Kidney glomerular epithelial cell (primary cell): ENCODE measurements at regions not wholly inside any gene's neighbourhood (a gene's known extent, or its start where the extent isn't known, plus 50 kb on each side); places are given as distances from the start of the nearest gene placed in this dataset.
"Not testable (repeated sequence)": the region's sequence is repeated elsewhere in the genome, so short reads cannot be mapped to it uniquely, and the experiment has no call there.

Experiments used
- DNase-seq: peaks from one replicate; lab custom pipeline; 2025; lab: John Stamatoyannopoulos, UW

DNA sequence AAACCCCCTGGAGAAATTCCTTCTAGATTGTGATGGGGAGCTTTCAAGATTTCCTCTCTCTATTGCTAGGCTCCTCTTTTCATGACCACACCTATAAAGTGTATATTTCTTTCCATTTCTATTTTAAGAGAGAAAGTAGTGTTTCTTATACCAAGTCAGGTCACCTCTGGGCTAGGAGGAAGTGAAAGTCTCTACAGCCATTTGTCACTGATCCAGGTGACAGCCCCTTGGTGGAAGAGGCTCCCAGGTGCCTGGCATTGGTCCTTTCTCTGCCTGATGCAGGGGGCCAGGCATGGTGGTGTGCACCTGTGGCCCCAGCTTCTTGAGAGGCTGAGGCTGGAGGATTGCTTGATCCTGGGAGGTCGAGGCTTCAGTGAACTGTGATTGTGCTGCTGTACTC, 64.7 kb downstream of the DHCR7 start:
- DNase-seq: no peak

DNA sequence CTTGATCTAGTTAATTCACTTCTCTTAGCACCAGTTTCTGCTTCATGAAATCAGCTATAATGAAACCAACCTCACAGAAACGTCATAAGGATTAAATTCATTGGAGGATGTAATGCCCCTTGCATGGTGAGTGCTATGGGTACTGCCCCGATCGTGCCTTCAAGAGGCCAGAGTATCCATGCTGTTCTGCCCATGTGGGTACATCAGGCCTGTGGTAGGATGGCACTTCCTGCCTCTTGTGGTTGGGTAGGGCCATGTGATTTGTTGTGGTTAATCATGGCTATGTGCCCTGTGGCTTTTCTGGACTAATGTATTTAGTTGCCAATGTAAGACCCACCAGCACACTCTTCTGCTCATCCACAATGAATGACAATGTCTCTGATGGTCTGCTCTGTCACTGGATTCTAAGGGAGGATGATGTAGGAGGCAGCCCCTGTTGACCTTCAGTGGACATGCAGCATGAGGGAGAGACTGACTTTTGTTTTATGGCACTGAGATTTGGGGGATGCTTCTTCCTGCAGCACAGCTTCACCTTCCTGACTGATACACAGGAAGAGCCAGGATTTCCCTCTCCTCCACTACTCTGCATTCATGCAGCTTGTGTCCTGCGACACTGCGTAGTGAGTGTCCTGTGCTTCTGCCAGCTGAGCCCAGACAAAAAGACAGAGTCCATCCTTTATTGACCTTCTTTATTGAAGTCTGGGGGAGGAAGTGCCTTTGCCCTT, 66.2 kb downstream of the DHCR7 start:
- DNase-seq: no peak

DNA sequence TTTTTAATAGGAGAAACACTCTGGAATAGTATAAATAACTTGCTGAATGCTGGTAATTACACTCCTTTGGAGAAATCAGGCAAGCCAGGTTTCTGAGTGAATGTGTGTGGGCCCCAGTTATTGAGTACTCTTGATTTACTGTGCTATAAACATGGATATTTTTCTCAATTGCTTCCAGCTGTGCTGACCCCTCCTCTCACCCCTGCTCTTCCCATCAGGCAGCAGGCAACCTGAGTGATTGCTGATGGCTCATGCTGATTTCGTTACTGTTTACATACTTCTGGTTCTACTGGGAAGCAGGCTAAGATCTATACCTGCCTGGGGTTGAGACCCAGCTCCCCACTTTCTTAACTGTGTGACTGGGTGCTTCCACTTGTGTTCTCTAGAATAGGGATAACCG, 68.5 kb downstream of the DHCR7 start:
- no peak for DNase-seq

DNA sequence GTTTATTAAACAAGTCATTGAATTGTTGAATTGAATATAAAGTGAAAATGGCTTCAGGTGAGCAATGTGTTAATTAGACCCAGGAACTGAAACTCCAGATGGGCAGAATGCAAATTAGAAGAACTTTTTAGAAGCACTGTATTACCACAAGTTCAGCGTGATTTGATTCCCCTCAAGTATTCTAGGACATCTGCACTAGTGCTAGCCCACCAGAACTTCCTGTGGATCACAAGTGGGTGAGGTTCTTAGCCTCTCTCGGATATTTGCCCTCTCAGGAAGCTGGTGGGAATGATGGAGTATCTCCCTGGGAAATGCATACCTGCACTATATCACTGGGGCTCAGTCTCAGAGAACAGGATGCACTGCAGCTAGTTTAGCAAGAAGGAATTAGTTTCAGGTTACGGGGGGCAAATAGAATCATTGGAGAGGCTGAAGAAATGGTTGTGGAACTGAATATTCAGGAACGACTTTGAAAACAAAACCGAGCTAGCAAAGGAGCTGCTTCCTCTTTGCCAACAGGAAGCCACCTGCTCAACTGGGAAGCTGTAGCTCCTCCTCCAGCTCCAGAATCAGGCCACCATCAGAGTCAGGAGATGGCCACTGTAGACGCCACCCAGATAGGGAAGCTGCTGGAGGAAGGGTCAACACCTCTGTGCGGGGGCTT, 74.3 kb downstream of the DHCR7 start:
- DNase-seq: no peak

DNA sequence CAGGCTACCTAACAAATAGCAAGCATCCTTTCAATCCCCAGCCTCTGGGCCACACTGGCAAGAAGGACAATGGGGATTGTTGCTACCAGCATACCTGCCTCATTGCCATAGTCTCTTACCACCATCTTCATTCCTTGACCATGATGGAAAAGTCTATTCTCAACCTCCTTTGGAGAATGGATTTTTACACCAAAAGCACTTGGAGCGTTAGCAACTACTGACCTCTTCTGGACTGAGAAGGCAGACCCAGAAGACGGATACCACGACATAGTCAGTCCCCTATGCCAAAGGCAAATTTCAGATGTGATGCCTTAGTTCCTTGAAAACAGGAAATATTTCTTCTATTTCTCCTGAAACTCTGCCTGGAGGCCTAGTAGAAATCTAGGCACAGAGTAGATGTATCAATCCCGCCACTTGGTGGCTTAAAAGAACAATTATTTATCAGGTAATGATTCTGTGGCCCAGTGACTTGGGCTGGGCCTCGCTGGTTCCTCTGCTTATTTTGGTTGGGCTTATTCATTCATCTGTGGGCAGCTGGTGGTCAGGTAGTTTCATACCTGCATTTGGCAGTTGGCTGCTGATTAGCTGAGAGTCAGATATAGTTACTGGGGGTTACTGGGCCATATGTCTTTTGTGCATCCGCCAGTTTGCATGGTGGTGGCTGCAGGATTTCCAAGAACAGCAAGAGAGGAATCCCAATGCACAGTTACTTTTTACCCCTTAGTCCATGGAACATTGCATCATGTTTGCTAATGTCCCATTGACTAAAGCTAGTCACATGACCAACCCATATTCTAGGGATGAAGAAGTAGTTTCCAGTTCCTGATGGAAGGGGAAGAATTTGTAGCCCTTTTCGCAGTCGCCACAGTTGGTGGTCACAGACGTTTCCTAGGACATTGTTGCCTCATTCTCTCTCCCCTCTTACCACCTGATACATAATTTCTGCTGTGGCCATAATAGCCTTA, 75.2 kb downstream of the DHCR7 start:
- DNase-seq: peak; percentile 45

DNA sequence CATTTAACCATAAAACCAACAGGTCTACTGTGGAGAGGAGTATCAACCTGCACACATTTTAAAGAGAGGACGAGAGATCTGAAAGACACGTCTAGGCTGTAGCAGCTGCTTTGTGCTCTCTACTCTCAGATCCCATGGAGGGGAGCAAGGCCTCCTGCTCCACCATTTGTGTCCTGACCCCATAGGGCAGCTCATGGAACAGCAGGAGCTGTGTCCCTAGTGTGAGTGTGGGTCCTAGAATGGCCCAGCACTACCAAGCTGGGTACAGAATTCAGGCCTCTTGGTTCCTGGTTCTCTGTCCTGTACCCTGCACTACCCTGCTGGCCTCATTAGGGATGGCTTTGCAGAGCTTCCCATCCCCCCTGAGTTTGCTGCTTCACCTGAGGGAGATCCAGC, 76.5 kb downstream of the DHCR7 start:
- DNase-seq: no peak

DNA sequence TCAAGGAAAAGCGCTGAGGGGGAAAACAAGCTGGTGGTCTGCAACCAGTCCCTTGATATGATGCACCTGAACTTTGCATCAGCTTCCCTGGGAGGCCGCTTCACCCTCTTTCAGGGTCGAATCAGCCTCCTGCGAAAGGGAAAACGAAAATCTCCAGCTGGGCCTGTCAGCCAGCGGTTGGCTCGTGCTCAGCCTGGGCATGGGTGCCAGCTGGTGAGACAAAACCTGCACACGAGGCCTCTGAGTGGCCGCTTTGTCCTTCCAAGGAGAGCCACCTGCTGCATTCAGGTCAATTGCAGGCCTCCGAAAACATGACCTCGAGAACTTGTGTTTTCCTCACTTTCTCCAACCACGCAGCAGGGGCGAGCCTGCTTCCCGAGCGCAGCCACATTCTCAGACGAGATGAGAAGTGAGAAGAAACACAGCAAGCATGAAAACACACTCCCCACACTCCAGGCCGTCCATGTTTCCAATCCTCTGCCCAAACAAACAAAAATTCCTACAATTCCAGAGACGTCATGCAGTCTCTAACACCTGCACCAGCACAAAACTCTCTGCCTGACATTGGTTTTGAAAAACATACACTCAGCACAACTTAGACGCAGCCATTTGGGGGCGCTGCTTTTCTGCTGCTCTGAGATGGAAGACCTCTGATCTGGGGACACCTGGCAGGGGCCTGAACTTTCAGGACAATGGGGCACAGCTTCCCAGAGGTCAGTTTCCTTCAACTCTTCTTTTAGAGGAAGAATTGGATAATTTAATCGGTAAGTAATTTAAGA, 77.1 kb downstream of the DHCR7 start:
- no peak for DNase-seq

DNA sequence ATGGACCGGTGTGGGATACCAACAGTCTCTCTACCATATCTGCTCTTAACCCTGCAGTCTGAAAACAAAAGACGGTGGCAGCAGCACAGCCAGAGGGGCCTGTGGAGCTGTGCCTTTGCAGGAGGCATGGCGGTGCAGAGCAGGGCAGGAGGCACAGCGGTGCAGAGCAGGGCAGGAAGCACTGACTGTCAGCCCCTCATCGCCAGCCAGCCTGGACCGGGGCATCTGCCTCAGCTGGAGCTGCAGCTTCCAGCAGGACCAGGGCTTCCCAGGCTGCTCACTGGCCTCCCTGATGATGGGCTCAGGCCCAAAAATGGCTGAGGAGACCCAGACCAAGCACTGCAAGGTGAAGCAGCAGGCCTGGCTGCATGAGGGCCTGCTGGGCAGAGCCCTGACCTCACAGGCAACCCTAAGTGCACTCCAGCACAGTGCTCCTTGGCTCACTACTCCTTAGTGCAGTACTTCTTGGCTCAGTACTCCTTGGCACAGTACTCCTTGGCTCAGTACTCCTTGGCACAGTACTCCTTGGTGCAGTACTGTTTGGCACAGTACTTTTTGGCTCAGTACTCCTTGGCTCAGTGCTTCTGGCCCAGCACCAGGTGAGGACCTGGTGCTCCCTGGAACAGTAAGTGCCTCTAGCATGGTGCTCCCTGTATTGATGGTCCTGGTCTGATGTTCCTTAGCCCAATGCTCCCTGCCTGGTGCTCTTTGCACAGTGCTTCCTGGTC, 78.0 kb downstream of the DHCR7 start:
- DNase-seq: no peak

DNA sequence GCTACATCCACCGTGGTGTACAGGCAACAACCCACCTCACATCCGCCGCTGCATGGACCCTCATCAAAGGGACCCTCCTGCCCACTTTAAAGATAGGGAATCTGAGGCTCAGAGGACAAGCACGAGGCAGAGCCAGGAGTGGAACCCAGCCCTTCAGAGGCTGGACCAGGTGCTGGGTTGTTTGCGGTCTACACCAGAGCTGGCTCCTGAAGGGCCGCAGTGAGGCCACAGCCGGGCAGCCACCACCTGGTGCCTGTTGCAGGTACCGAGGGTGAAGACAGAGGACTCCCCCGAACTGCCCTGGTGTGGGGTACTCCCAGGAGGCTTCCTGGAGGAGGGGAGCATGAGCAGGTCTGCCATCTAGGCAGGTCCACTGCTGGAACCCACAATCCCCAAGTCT, 78.8 kb downstream of the DHCR7 start:
- DNase-seq: no peak

DNA sequence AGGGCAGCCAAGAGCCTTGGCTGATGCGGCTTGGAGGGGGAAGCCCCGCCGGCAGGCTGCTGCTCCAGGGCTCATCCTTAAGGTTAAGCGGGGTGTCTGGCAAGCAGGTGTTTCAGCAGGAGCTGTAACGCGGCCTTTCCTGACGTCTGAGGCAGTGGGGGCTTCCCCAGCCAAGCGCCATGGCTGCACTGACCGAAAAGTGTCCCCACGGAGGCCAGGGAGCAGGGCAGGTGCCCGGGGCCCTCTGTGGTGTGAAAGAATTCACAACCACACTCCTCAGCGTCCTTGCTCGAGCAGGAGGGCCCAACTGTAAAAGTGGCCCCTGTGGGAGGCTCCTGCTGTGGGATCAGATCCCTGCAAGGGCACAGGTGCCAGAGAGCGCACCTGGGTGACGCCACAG, 79.2 kb downstream of the DHCR7 start:
- no peak for DNase-seq

DNA sequence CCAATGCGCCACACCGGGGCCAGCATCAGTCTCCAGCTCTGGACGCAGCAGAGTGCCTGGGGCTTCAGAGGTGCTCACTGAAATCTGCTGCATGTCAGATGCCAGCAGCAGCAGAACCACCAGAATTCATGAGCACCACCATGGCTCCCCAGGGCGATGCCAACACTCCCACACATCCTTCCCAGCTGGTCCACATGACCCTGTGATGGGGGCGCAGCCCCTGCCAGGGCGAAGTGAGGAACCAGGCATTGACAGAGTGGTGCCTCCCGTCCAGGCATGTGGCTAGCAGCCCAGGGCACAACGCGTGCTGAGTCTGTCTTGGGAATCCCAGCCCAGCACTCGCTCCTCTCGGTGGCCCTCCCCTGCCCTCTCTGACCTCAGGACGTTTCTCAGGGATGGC, 80.4 kb downstream of the DHCR7 start:
- DNase-seq: no peak

DNA sequence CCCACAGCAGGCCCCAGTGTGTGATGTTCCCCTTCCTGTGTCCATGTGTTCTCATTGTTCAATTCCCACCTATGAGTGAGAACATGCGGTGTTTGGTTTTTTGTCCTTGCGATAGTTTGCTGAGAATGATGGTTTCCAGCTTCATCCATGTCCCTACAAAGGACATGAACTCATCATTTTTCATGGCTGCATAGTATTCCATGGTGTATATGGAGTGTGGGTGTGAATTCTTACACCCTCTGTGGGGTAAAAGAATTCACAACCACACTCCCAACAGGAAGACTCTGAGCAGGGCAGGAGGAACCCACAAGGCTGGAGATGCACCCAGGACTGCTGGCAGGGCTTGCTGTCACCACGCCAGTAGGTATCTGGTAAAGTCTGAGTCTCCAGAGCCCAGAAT, 80.9 kb downstream of the DHCR7 start:
- DNase-seq: not testable (repeated sequence)

DNA sequence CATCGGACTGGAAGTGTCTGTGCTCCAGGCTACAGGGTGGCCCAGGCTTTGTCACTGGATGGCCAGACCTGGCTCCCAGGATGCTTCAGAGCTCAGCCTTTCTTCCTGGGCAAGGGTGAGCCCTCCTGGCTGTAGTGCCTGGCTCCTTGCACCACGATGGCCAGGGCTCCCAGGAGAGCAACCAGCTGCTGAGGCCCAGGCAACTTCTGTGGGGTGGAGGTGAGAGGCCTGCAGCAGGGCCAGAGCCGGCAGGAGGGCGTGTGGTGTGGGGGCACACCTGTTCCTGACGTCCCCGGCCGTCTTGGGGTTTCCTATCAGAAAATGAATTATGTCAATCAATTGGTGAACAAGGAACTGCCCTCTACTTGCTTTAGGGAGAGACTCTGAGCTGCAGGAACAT, 82.1 kb downstream of the DHCR7 start:
- DNase-seq: no peak

DNA sequence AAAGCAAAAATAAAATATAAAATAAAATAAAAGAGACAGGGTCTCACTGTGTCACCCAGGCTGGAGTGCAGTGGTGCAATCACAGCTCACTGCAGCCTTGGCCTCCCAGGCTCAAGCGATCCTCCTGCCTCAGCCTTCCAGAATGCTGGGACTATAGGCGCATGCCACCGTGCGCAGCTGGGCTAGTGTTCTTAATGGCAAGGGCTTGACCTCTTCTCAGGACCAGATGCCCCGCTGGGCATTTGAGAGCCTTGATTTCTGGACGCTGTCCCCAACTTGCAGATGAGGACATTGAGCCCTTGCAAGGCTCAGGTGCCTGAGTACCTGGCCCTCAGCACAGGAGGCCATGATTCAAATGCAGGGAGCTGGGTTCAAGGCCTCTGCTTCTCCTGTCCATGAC, 82.6 kb downstream of the DHCR7 start:
- DNase-seq: no peak

DNA sequence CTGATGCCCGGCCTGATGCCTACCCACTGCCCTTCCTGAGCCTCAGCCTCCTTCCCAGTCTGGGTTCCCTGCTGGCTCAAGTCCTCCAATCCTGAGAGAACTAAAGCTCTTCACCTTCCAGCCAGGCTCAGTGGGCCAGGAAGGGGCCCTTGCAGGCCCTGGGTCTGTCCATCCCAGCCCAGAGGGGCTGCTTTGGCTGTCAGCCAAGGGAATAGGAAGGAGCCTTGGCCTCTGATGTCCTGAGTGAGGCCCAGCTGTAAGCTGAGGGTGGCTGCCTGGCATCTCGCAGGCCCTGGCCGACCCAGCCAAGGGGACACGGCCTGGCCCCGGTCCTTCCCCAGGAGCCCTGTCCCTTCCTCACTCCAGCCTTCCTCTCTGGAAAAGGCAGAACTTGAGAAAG, 83.4 kb downstream of the DHCR7 start:
- no peak for DNase-seq

DNA sequence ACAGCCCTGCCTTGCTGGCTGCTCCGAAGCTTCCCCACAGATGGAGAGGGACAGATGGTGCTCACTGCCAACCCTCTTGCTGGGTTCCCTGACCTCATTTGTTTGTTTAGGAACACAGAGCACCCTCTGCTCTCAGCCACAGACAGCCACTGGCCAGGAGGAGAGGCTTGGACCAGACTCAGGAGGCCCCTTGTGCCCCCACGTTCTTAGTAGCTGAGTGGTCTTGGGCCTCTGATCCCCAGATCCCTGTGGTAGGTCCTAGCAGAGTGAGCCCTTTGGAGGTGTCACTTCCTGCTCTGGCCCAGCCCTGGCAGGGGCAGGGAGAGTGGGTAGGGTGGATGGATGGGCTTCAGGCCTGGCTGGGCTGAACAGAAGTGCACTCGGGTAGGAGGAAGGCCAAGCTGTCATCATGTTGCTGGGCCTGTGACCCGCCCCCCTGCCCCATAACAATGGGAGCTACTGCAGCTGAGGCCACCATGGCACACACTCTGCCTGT, 84.0 kb downstream of the DHCR7 start:
- no peak for DNase-seq

DNA sequence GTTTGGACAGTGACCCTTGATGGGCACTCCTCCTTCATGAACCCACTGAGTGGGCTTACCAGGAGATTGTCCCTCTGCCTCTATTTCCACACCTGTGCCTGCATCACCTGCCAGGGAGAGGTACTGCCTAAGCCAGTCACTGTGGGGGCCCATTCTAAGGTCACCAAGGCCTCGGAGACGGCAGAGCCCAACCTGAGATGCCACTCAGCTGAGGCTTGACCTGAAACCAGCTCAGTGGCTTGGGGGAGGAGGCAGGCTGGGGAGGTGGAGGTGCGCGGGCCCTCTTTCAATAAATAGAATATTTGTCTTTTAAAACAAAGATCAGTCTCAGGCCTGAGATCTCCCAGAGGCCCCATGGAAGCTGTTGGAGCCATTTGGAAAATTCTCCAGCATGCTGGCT, 84.5 kb downstream of the DHCR7 start:
- no peak for DNase-seq

DNA sequence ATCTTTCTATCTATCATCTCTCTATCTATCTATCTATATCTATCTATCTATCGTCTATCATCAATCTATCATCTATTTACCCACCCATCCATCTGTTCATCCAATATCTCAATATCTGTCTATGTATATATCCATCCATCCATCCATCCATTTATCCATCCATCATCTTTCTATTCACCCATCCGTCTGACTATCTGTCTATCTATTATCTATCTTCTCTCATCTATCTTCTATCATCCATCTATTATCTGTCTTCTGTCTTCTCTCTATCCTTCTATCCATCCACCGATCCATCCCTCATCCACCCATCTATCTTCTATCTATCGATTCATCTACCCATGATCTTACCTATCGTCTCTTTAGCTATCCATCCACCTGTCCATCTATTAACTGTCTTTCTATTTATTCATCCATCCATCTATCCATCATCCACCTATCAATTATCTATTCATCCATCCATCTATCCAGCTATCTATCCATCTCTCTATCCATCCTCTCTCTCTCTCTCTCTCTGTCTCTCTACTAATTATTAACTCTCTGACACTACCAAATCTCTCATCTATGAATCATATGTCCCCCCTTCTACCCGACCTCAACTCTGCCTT, 89.1 kb downstream of the DHCR7 start:
- no peak for DNase-seq

DNA sequence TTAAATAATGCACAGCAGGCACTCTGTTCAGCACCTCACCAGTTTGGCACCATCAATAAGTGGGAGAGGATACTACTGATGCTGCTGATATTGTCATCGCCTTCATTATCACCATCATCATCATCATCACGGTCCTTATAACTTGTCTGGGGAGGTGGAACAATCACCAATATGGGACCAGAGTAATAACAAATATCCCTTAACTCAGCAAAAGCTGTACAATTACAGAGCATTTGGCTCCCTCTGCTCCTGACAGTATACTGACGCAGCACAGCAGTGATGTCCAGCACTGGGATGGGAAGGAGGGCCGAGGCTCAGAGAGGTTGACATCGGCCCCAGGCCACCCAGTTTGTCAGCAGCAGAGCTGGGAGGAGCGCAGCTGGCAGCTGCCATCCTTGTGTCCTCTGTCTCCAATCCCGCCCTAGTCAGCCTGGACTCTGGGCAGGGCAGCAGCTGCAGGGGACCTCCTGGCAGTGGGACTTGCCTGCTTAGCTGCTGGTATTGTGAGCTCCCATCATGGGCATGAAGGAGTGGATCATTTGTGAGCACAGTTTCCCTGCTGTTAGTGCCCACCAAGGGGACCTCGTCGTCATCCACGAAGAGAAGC, 90.0 kb downstream of the DHCR7 start:
- no peak for DNase-seq

DNA sequence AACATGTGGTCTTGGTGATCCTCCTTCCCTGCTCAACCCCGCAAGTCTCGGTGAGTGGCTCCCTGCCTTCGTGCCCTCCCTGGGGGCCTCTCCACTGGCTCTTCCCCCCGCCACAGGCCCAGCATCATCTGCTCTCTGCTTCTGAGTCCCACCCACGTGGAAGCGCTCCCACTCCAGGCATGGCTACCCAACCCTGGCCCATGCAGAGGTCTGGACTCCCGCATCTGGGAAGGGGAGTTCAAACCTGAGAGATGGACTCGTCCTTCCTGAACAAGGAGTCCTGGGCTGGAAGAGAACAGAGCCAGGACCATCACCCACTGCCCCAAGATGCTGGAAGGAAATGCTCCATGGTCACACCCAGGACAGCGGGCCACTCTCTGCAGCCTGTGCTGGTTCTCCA, 90.8 kb downstream of the DHCR7 start:
- no peak for DNase-seq
